Tibial nerve (tissue), 4 donors: ENCODE measurements at regions not wholly inside any gene's neighbourhood (a gene's known extent, or its start where the extent isn't known, plus 50 kb on each side); places are given as distances from the start of the nearest gene placed in this dataset.

Source experiments
- DNase-seq, 2 donors: peaks; one replicate each; pipeline ENCODE4 v3.0.0-alpha.2; 2019; ENCODE audit warnings: low spot score in 2 of 2
- H3K27ac ChIP-seq, 4 donors: fragments of 200-600 bp; sonication (generic) in 3 of 4; one replicate each; pipeline ENCODE4 v1.5.1; 2017 to 2019; ENCODE audit warnings: mild to moderate bottlenecking in 1 of 4
- H3K27me3 ChIP-seq, 2 donors: fragments of 200-600 bp; sonication (generic) in 1 of 2; one replicate each; pipeline versions ENCODE4 v1.5.1 to v1.6.0; 2017 to 2019
- H3K36me3 ChIP-seq, 3 donors: fragments of 200-600 bp; sonication (generic); one replicate each; pipeline ENCODE4 v1.5.1; 2018 to 2019
- H3K4me1 ChIP-seq, 4 donors: fragments of 200-600 bp; sonication (generic) in 3 of 4; one replicate each; pipeline ENCODE4 v1.5.1; 2017 to 2019
- H3K4me3 ChIP-seq, 4 donors: fragments of 200-600 bp; sonication (generic) in 3 of 4; one replicate each; pipeline ENCODE4 v1.5.1; 2017 to 2019; ENCODE audit warnings: mild to moderate bottlenecking in 1 of 4, moderate library complexity in 1 of 4
- H3K9me3 ChIP-seq, 4 donors: fragments of 200-600 bp; sonication (generic) in 3 of 4; one replicate each; pipeline ENCODE4 v1.5.1; 2017 to 2019
- EP300 ChIP-seq, 2 donors: sonication (generic); formaldehyde crosslinking; IDR thresholded peaks; one replicate each; pipeline ENCODE4 v1.6.1; 2017; ENCODE audit warnings: antibody characterized with exemption in 2 of 2, mild to moderate bottlenecking in 1 of 2
- POLR2A ChIP-seq, 2 donors: fragments of 450-650 bp; IDR thresholded peaks; one replicate each; pipeline ENCODE4 v1.6.1; 2017; ENCODE audit warnings: antibody characterized with exemption in 2 of 2, mild to moderate bottlenecking in 2 of 2, moderate library complexity in 2 of 2
- WGBS, 2 donors: methylation state at CpG; one replicate each; pipeline ENCODE4 v1.1.5; 2018; 5-methylcytosine and 5-hydroxymethylcytosine counted together
- TF ChIP-seq, protein P1 (sequence below), 5 experiments: fragments of 200-600 bp in 3 of 5; fragments of 450-650 bp in 2 of 5; sonication (generic) in 3 of 5; IDR thresholded peaks; one replicate each; pipeline ENCODE4 v1.5.1; 2016 to 2019; ENCODE audit warnings: antibody characterized with exemption in 5 of 5, mild to moderate bottlenecking in 3 of 5, moderate library complexity in 2 of 5

DNA sequence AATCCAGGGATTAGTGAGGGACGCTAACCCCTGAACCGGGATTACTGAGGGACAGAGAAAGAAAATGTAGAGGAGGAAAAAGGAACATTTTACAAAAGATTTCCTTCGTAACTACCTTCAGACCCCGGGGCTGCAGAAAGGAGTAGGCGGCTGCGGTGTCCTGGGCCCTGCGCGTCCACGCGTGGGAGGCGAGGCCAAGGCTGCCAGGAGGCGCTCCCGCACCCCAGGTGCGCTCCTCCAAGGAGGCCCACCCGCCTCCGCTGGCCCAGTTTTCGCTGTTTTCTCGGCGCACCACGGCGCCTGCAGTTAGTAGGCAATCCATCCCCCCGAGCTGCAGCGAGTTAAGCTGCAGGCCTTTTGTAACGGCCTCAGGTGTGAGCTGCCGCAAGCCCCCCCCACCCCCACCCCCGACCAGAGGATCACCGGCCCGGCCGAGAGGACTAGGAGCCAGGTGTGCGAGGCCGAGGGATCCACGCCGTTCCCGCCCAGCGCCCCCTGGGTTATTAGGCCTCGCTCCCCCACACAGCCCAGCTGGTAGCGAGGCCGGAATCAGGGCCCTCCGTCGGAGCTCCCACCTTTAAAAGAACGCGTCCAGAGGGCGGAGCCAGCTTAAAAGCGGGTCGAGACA is 380.3 kb upstream of the ARID1B start:
- Histone ChIP-seq H3K4me3 (no peak overlapping the region), H3K4me1 (peaks cover 0 to 8% (median 0%) of the 10 kb centered on the region in 4 donors), H3K27me3 (peaks cover 0 to 16% of the 10 kb centered on the region in 2 donors), H3K36me3 (no peaks in the 10 kb centered on the region), H3K27ac (no peak overlapping the region), H3K9me3 (no peaks in the 10 kb centered on the region)
- 24 to 33% methylated on average over 25 to 45 of the region's 45 CpGs for WGBS, 2 donors
- TF ChIP-seq, protein P1, sequence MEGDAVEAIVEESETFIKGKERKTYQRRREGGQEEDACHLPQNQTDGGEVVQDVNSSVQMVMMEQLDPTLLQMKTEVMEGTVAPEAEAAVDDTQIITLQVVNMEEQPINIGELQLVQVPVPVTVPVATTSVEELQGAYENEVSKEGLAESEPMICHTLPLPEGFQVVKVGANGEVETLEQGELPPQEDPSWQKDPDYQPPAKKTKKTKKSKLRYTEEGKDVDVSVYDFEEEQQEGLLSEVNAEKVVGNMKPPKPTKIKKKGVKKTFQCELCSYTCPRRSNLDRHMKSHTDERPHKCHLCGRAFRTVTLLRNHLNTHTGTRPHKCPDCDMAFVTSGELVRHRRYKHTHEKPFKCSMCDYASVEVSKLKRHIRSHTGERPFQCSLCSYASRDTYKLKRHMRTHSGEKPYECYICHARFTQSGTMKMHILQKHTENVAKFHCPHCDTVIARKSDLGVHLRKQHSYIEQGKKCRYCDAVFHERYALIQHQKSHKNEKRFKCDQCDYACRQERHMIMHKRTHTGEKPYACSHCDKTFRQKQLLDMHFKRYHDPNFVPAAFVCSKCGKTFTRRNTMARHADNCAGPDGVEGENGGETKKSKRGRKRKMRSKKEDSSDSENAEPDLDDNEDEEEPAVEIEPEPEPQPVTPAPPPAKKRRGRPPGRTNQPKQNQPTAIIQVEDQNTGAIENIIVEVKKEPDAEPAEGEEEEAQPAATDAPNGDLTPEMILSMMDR (IDR thresholded peaks at IDR 0.05), result no peak
- TF ChIP-seq EP300 (IDR thresholded peaks at IDR 0.05), result no peak
- no peak for TF ChIP-seq POLR2A (IDR thresholded peaks at IDR 0.05)
- DNase-seq, result no peak

DNA sequence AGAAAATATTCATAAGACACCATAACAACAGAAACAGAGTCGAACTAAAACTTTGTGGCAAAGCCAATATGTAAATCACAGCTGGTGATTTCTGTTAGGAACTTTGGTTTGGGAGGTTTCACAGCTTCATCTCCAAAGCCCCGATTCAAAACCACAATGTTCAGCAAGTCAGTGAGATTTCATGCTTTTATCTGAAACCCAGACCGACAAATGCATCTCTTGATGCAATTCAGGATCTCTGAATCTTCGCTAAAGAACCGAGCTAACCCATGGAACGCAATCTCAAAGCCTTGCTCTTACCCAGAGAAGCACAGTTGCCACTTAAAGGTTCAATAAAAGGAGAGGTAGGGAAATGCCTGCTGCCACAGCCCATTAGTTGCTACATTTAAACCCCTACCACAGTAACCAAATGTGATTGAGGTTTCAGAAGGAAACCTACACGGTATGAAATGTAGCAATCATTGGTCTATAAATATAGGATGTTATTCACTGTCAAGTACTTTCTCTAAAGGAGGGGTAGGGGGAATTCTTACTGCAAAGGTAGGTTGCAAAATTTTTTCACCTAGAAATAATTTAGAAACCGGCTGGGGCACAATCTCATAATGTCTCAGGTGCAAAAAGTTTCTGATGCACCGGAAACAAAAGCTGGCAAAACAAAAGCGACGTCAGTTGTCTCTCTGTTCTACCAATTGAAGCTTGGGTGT is 381.0 kb upstream of the ARID1B start:
- Histone ChIP-seq H3K9me3 (no peaks in the 10 kb centered on the region), H3K4me1 (peaks cover 0 to 8% (median 0%) of the 10 kb centered on the region in 4 donors), H3K4me3 (no peak overlapping the region), H3K36me3 (no peaks in the 10 kb centered on the region), H3K27me3 (peaks cover 0 to 16% of the 10 kb centered on the region in 2 donors), H3K27ac (no peak overlapping the region)
- TF ChIP-seq EP300 (IDR thresholded peaks at IDR 0.05) (no peak), POLR2A (IDR thresholded peaks at IDR 0.05) (no peak)
- TF ChIP-seq, protein P1 (IDR thresholded peaks at IDR 0.05), result no peak
- 67 to 69% methylated on average over 11 of the region's 11 CpGs for WGBS, 2 donors
- no peak for DNase-seq

DNA sequence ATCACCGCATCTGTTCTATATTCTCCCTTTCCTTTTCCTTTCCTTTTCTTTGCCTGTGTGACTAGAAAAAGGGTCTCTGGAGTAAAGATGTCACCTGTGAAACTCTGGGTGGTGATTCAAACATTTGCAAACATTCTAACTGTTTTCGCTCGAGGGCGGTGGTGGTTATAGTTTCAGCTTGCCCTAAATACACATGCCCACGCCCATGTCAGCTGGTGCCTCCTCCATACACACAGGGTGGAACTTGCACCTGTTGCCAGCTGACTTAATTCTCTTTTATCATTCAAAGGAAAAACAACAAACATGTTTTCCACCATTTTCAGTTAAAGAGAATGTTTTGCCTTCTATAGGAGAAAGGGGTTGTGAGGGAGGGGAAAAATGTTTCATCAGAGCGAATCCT is 381.9 kb upstream of the ARID1B start:
- no peak overlapping the region for H3K27ac ChIP-seq
- whole genome bisulfite sequencing, 2 donors, result 89% methylated on average over 6 of the region's 6 CpGs
- H3K27me3 ChIP-seq, result peaks cover 0 to 16% of the 10 kb centered on the region in 2 donors
- H3K36me3 ChIP-seq, result no peaks in the 10 kb centered on the region
- no peak for DNase-seq
- TF ChIP-seq POLR2A (IDR thresholded peaks at IDR 0.05) (no peak), EP300 (IDR thresholded peaks at IDR 0.05) (no peak)
- TF ChIP-seq, protein P1 (IDR thresholded peaks at IDR 0.05), result no peak
- no peaks in the 10 kb centered on the region for H3K9me3 ChIP-seq
- H3K4me3 ChIP-seq, result no peak overlapping the region
- H3K4me1 ChIP-seq, result peaks cover 0 to 8% (median 0%) of the 10 kb centered on the region in 4 donors

DNA sequence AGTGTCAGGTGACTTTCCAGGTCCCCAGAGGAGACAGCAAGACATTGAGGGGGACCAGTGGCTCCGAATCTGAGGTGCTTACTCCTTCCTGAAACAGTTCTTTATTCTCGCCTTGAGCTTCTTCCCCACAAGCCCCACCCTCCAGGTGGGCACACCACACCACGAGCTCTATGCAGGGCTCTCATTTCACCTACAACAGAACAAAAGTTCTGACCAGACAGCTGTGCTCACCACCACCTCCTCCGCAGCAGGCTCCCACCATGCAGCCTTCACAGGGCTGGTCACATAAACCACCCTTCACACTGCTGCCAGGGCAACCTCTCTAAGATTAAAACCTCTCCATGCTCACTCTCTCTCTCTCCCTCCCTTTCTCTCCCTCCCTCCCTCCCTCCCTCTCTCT is 384.5 kb upstream of the ARID1B start:
- TF ChIP-seq, protein P1 (IDR thresholded peaks at IDR 0.05), result no peak
- no peak for TF ChIP-seq EP300 (IDR thresholded peaks at IDR 0.05)
- no peak for TF ChIP-seq POLR2A (IDR thresholded peaks at IDR 0.05)
- H3K36me3 ChIP-seq, result no peaks in the 10 kb centered on the region
- no peak overlapping the region for H3K4me3 ChIP-seq
- 69 to 80% methylated on average over 4 of the region's 4 CpGs for WGBS, 2 donors
- H3K4me1 ChIP-seq, result peaks cover 0 to 8% (median 0%) of the 10 kb centered on the region in 4 donors
- H3K27me3 ChIP-seq, result peaks cover 0 to 9% of the 10 kb centered on the region in 2 donors
- H3K9me3 ChIP-seq, result no peaks in the 10 kb centered on the region
- DNase-seq, result no peak
- H3K27ac ChIP-seq, result no peak overlapping the region

DNA sequence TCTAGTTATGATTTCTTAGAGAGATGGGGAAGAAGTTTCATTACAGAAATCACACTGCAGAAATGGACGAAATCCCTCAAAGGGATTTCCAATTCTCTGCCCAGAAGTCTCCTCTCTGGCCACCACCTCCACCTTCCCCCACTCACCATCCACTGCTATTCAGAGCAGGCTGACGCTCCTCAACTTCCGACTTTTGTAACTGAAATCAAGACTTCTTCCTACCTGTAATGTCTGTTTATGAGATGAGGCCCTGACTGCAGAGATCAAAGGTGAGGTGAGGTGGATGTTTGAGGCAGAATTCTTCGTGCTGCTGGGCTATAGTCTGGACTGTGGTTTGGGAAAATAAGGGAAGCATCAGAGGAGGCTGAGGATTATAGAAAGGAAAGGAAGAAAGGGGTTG is 385.2 kb upstream of the ARID1B start:
- H3K4me3 ChIP-seq, result no peak overlapping the region
- H3K4me1 ChIP-seq, result peaks cover 0 to 5% (median 0%) of the 10 kb centered on the region in 4 donors
- H3K9me3 ChIP-seq, result no peaks in the 10 kb centered on the region
- H3K27ac ChIP-seq, result no peak overlapping the region
- TF ChIP-seq, protein P1 (IDR thresholded peaks at IDR 0.05), result no peak
- TF ChIP-seq POLR2A (IDR thresholded peaks at IDR 0.05) (no peak), EP300 (IDR thresholded peaks at IDR 0.05) (no peak)
- no peaks in the 10 kb centered on the region for H3K36me3 ChIP-seq
- 88 to 92% methylated on average over 4 of the region's 4 CpGs for WGBS, 2 donors
- DNase-seq, result no peak
- peaks cover 0 to 3% of the 10 kb centered on the region in 2 donors for H3K27me3 ChIP-seq
